GM12874 (cell line): ENCODE measurements at regions not wholly inside any gene's neighbourhood (a gene's known extent, or its start where the extent isn't known, plus 50 kb on each side); places are given as distances from the start of the nearest gene placed in this dataset.

Source experiments
- TF ChIP-seq, protein P1 (sequence below): IDR thresholded peaks from 2 replicates; pipeline ENCODE4 v1.5.1; 2011; ENCODE audit warnings: low read depth, mild to moderate bottlenecking, control low read depth, low read length, moderate library complexity; ENCODE audit not compliant: insufficient read depth

DNA sequence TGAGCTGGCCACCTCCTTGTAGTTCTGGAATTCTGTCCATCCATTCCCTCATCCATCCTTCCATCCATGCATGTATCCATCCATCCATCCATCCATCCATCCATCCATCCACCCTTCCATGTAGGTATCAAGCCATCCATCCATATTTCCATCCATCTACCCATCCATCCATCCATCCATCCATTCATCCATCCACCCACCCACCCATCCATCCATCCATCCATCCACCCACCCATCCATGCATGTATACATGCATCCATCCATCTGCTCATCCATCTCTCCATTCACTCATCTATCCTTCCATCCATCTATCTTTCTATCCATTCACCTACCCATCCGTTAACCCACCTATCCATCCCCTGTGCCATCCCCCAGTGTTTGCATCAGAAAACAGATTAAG lies 153.6 kb upstream of the STX18 start:
- TF ChIP-seq, protein P1, sequence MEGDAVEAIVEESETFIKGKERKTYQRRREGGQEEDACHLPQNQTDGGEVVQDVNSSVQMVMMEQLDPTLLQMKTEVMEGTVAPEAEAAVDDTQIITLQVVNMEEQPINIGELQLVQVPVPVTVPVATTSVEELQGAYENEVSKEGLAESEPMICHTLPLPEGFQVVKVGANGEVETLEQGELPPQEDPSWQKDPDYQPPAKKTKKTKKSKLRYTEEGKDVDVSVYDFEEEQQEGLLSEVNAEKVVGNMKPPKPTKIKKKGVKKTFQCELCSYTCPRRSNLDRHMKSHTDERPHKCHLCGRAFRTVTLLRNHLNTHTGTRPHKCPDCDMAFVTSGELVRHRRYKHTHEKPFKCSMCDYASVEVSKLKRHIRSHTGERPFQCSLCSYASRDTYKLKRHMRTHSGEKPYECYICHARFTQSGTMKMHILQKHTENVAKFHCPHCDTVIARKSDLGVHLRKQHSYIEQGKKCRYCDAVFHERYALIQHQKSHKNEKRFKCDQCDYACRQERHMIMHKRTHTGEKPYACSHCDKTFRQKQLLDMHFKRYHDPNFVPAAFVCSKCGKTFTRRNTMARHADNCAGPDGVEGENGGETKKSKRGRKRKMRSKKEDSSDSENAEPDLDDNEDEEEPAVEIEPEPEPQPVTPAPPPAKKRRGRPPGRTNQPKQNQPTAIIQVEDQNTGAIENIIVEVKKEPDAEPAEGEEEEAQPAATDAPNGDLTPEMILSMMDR = no peak

DNA sequence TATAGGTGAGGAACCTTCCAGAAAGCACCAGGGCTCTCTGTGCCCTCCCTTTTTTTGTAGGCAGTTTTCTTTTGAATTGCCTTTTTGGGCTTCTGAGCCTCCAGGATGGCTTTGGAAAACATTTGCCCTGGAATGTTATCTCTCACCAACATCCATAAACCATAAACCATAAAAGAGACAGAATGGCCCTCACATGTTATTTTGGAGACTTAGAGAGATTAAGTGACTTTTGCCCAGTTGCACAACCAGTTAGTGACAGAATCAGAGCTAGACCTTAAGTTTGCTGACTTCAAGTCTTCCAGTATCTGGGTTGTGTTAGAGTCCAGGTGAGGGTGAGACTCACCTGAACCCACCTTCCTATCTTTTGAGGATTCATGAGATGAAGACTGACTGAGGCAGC lies 153.0 kb upstream of the STX18 start:
- TF ChIP-seq, protein P1 = no peak

DNA sequence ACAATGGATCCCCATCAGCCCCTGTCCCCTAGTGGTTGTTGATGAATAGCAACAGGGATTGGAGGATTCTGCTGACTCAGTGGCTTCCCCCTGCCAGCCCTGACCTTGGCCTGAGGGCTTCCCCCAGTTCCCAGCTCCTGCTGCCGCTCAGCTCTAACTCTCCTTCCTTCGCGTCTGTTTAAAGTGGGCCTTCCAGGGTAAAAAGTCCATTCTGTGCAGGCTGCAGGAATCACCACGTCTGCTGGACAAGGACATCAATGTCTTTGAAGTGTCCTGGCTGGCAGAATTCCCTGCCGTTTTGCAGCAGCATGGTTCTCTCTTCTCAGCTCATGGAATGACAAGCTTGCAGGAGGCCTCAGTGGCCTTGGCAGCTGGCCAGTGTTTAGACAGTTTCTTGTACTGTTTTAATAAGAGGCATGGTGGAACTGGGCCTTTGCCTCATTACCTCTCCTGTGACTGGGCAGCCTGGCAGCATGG lies 152.5 kb upstream of the STX18 start:
- TF ChIP-seq, protein P1 = peak; percentile 33; the same call in 1 of the 2 replicates

DNA sequence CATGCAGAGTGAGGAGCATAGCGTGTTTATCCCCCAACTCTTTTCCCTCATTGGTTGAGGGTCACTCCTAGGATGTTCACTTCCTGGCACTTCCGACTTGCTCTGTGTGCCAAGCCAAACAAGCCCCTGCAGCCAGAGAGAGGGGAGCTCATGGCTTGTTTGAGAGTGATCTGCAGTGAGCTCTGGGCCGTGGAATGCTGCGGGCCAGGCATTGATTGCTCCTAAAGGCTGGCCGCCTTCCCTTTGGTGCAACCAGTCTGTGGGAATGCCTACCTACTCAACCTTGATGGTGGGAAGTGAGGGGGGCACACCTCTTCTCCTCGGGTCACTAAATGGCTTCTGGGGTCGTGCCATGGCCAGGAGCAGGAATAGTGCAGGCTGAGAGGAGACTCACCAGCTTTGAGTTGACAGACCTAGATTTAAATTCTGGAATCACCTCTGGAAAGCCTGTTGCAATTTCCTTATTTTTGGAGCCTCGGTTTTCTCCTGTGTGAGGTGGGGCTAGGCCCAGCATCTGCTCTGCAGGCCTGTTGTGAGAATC lies 152.0 kb upstream of the STX18 start:
- TF ChIP-seq, protein P1 = no peak

DNA sequence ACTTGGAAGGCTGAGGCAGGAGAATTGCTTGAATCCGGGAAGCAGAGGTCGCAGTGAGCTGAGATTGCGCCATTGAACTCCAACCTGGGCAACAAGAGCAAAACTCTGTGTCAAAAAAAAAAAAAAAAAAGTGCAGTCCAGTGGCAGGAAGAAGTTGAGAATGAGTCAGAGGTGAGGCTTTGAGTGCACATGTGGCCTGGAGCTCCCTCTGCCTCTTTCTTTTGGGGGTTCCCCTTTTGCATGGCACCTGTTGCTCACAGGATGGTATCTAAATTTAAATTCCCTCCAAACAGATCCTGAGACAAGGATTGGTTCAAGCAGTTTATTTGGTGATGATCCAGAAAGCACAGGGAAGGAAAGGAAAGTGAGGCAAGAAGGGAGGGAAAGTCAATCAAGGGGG lies 151.4 kb upstream of the STX18 start:
- TF ChIP-seq, protein P1 = no peak

DNA sequence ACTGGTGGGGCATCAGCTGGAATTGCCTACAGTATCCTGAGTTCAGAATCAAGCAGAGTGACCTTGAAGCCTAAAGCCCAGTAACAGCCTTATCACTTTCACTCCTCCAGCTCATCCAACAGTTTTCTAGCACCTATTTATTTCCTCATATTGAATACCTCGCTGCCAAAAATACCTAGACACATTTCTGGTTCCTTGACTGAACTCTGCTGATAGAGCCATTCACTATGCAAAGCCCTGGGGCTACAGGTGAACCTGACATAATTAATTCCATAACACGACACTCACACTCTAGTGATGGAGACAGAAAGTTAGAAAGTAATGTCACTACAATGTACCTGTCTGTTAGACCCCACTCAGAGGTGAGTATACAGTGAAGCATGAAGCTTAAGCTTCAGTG lies 149.0 kb upstream of the STX18 start:
- TF ChIP-seq, protein P1 = no peak

DNA sequence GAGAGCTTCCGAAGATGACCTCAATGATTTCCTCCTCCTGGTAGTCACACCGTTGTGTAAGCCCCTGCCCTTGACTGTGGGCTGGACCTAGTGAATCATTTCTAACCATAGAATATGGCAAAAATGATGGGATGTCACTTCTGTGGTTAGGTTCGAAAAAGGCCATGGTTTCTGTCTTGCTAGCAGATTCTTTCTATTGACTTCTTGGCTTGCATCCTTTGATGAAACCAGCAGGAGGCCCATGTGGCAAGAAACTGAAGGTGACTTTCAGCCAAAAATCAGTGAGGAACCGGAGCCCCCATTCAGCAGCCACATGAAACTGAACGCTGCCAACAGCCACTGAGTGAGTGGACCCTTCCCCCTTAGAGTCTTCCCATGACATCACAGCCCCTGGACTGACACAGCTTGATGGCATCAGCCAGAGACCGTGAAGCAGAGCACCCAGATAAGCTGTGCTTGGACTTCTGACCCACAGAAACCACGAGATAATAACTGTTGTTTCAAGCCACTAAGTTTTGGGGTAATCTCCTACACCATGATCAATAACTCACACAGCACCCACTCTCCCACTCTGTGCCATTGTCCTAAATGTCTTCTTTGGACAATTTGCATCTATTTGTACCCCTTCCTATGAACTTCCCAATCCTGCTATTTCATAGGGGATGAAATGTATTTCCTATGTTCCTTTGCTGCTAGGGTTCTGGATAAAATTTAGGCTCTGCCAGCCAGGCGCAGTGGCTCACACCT lies 148.0 kb upstream of the STX18 start:
- TF ChIP-seq, protein P1 = peak; percentile 26; the same call in 1 of the 2 replicates
